ENCODE measurements at regions not wholly inside any gene's neighbourhood (a gene's known extent, or its start where the extent isn't known, plus 50 kb on each side); places are given as distances from the start of the nearest gene placed in this dataset.
A peak's percentile ranks its signal among the peaks of the same experiment; 100 is the strongest.

DNA sequence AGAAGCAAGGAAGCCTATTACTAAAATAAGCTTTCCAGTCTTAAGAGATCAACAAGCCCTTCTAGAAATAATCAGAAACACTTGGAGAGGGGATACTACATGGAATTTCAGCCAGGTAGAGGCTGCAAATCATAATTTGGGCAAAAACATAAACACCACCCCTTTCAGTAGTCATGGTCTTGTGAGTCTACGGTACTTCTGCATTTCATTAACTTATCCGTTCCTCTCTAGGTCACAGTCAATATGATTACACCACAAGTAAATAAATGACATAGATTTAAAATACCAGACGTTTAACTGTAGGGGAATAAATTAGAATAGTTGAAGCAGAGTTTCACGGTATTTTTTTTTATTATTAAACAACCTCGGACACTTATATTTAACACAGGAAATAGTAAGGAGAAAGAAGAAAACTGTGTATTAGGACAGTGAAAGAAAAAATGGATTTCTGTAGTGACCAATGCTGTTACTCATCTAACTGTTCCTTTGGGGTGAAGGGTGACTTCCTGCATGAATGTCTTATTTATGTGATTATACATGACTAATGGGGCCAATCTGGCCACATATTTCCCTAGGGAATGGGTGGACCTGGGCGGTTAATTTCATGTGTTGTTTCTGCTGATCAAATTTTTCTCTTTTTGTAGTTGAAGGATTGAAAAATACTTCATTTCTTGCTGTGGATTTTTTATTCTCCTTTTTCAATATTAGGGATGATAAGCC, 456.6 kb upstream of the UBE2E3 start:
- no peak overlapping the region for H3K4me3 ChIP-seq (ENCODE audit: low read depth, low read length)
- DNase-seq (ENCODE audit: low read depth), result no peak
- TF ChIP-seq, protein P1, sequence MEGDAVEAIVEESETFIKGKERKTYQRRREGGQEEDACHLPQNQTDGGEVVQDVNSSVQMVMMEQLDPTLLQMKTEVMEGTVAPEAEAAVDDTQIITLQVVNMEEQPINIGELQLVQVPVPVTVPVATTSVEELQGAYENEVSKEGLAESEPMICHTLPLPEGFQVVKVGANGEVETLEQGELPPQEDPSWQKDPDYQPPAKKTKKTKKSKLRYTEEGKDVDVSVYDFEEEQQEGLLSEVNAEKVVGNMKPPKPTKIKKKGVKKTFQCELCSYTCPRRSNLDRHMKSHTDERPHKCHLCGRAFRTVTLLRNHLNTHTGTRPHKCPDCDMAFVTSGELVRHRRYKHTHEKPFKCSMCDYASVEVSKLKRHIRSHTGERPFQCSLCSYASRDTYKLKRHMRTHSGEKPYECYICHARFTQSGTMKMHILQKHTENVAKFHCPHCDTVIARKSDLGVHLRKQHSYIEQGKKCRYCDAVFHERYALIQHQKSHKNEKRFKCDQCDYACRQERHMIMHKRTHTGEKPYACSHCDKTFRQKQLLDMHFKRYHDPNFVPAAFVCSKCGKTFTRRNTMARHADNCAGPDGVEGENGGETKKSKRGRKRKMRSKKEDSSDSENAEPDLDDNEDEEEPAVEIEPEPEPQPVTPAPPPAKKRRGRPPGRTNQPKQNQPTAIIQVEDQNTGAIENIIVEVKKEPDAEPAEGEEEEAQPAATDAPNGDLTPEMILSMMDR (conservative IDR thresholded peaks at IDR 0.05; ENCODE audit: low read depth, low read length), result no peak

DNA sequence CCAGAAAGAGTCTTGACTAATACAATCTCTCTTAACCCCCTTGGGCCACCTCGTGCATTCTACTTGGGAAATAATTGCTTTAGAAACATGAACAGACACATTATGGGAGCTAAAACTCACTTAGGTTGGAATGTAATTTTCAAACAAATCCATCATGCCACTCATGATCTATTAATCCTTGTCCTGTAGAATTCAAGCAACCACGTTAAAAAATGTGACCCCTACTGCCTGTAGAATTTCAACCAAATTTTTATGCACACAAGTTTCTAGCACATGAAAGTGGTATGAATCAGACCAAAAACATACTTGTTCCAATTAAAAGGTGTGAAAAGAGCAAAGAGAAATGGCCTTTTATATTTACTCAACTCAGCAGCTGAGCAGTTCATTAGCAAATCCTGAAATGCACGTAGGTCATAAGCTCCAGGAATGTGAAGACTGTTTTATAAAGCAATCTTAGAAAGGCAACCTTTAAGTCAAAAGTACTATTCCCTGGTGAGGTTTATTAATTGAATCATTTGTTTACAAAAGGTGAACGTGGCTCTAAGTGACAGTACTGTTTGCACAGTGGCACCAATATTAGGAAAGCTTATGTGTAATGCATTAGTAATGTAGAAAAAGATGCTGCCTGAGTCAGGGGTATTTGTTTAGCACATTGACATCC, 459.4 kb upstream of the UBE2E3 start:
- DNase-seq (ENCODE audit: low read depth), result no peak
- H3K4me3 ChIP-seq (ENCODE audit: low read depth, low read length), result no peak overlapping the region
- TF ChIP-seq, protein P1 (conservative IDR thresholded peaks at IDR 0.05; ENCODE audit: low read depth, low read length), result no peak

DNA sequence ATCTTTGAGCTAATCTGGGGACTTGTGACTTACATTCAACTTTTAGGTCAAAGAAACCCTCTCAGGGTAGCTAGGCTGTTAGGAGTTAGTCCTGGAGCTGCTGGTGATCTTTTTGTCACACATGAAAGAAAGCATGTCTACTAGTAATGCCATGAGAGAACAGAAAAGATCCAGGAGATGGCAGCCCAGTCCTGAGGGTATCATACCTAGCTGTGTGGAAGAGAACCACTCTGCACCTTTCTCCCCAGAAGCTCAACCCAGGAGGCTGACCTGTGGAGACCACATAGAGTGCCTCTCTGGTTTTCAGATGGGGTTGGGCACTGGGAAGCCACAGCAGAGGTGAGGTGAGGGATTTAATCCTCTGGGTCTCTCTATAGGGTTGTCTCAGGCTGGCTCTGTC, 460.2 kb upstream of the UBE2E3 start:
- no peak overlapping the region for H3K4me3 ChIP-seq (ENCODE audit: low read depth, low read length)
- TF ChIP-seq, protein P1 (conservative IDR thresholded peaks at IDR 0.05; ENCODE audit: low read depth, low read length), result peak; percentile 52
- no peak for DNase-seq (ENCODE audit: low read depth)

DNA sequence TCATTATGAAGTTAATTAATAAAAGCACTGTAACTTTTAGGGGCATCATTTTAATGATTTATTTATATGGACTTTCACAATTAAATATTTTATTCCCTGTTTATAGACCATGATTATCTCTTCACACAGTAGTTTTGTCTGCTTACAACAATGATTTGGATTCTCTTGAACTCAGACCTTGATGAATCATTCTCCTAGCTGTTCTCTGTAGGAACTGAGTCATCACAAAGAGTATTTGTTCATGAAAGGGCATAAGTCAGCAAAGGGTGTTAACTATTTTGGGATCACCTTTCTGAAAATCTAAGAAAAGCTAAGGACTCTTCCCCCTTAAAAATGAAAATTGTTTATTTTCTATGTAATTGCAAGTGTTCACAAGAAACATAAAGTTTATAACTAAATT, 461.1 kb upstream of the UBE2E3 start:
- TF ChIP-seq, protein P1 (conservative IDR thresholded peaks at IDR 0.05; ENCODE audit: low read depth, low read length), result no peak
- H3K4me3 ChIP-seq (ENCODE audit: low read depth, low read length), result no peak overlapping the region
- no peak for DNase-seq (ENCODE audit: low read depth)

DNA sequence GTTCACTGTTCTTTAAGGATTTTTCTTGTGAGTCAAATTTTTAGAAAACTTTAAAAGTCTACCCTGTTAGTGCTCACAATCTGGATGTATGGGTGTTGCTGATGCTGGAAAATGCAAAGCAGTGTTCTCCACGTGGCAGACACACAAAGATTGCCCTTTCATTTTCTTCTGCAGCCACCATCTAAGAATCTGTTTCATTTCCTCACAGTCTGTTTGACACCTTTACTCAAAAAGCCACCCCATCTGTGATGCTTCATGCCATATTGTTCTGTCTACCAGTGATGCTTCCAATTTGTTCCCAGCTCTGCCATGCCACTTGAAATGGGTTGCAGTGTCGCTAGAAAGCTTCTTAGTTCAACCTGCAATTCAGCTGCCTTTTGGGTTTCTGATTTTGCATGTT, 464.2 kb upstream of the UBE2E3 start:
- H3K4me3 ChIP-seq (ENCODE audit: low read depth, low read length), result no peak overlapping the region
- no peak for DNase-seq (ENCODE audit: low read depth)
- TF ChIP-seq, protein P1 (conservative IDR thresholded peaks at IDR 0.05; ENCODE audit: low read depth, low read length), result no peak

DNA sequence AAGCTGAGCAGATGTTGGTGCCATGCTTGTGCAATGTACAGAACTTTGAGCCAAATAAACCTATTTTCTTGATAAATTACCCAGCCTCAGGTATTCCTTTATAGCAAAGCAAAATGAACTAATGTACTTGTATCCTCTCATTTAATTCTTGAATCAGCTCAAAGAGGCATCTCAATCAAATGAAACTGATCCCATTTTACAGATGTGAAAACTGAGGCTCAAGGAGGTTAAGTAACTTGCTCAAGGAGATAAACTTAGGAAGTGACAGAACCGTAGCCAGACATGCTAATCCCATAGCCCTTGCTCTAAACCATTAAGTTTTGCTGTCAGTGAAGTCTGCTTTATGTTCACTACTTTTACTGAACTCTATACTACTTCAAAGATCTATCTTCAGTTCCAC, 467.0 kb upstream of the UBE2E3 start:
- H3K4me3 ChIP-seq (ENCODE audit: low read depth, low read length), result no peak overlapping the region

More for the DNA sequence above, 467.0 kb upstream of the UBE2E3 start:
- TF ChIP-seq, protein P1 (conservative IDR thresholded peaks at IDR 0.05; ENCODE audit: low read depth, low read length), result no peak
- DNase-seq (ENCODE audit: low read depth), result no peak
